HUES48 (cell line): ENCODE measurements at regions not wholly inside any gene's neighbourhood (a gene's known extent, or its start where the extent isn't known, plus 50 kb on each side); places are given as distances from the start of the nearest gene placed in this dataset.

Experiments
- H3K27ac ChIP-seq: one replicate; pipeline ENCODE4 v1.7.0; 2013; ENCODE audit warnings: low read depth, low read length, inconsistent platforms
- H3K27me3 ChIP-seq: 2 replicates; pipeline ENCODE4 v1.6.1; 2013; ENCODE audit warnings: mild to moderate bottlenecking, low read length; ENCODE audit not compliant: control insufficient read depth, insufficient read depth
- H3K36me3 ChIP-seq: 2 replicates; pipeline ENCODE4 v1.6.1; 2013; ENCODE audit warnings: low read length; ENCODE audit not compliant: control insufficient read depth, insufficient read depth
- H3K4me1 ChIP-seq: 2 replicates; pipeline ENCODE4 v1.6.1; 2013; ENCODE audit warnings: mild to moderate bottlenecking, low read length; ENCODE audit not compliant: control insufficient read depth, insufficient read depth
- H3K4me3 ChIP-seq: 2 replicates; pipeline ENCODE4 v1.5.1; 2013; ENCODE audit warnings: mild to moderate bottlenecking, low read depth, low read length
- H3K9ac ChIP-seq: 2 replicates; pipeline ENCODE4 v1.6.1; 2013; ENCODE audit warnings: mild to moderate bottlenecking, low read depth, low read length, moderate library complexity
- H3K9me3 ChIP-seq: 2 replicates; pipeline ENCODE4 v1.6.1; 2013; ENCODE audit warnings: low read length; ENCODE audit not compliant: control insufficient read depth, insufficient read depth

DNA sequence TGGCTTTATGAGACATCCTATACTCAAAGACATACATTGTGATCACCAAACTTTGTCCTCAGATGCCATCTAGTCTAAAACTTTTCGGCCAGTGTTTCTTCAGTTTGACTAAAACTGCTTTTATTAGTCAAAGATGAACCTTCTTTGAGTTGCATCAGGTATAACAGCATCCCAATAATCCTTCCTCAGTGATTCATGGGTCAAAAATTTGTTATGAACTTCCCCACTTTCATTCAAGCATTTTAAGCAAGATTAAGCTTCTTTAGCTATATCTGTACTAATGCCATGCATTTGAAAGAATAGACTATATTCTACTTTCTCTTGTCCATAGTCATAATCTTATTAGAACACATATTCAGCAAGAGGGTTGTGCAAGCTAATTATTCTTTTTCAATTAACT lies 1070.4 kb upstream of the ADGRL3 start:
- Histone ChIP-seq H3K36me3 (no peaks in the 10 kb centered on the region), H3K9me3 (no peaks in the 10 kb centered on the region), H3K4me1 (no peaks in the 10 kb centered on the region), H3K4me3 (no peak overlapping the region), H3K27me3 (no peaks in the 10 kb centered on the region), H3K9ac (no peak overlapping the region), H3K27ac (no peak overlapping the region)

DNA sequence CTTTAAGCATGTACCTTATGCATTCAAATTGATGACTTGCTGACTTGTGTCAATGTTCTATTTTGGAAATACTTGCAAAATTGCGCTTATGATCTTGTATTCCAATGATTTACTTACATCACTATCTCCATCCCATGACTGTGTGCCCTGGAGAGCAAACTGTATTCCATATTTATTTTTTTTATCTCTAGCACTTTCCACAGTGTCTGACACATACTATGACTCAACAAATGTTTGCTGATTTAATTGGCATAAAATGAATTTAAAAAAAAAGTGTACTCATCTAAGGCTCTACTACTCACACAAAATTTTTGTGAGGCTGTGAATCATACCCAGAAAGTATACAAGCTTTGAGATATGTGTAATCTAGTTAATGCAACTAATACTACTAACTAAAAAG lies 1066.8 kb upstream of the ADGRL3 start:
- H3K9ac ChIP-seq: no peak overlapping the region
- no peaks in the 10 kb centered on the region for H3K4me1 ChIP-seq
- no peak overlapping the region for H3K27ac ChIP-seq
- no peaks in the 10 kb centered on the region for H3K27me3 ChIP-seq
- H3K36me3 ChIP-seq: no peaks in the 10 kb centered on the region
- no peaks in the 10 kb centered on the region for H3K9me3 ChIP-seq
- H3K4me3 ChIP-seq: no peak overlapping the region

DNA sequence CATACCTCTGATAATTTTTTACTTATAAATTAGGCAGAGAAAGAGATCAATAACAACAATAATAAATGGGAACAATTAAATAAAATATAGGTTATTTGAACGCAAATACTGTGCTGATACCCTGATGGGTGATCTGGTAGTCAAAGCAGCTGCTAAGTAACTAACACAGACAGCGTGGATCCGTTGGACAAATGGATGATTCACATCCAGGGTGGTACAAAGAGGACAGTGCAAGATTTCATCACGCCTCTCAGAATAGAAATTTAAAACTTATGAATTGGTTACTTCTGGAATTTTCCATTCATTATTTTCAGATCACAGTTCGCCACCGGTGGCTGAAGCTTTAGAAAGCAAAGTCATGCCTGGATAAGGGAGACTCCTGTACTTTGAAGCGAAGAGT lies 1066.0 kb upstream of the ADGRL3 start:
- Histone ChIP-seq H3K27me3 (no peaks in the 10 kb centered on the region), H3K36me3 (no peaks in the 10 kb centered on the region), H3K9ac (no peak overlapping the region), H3K9me3 (no peaks in the 10 kb centered on the region), H3K4me1 (no peaks in the 10 kb centered on the region), H3K4me3 (no peak overlapping the region), H3K27ac (no peak overlapping the region)

DNA sequence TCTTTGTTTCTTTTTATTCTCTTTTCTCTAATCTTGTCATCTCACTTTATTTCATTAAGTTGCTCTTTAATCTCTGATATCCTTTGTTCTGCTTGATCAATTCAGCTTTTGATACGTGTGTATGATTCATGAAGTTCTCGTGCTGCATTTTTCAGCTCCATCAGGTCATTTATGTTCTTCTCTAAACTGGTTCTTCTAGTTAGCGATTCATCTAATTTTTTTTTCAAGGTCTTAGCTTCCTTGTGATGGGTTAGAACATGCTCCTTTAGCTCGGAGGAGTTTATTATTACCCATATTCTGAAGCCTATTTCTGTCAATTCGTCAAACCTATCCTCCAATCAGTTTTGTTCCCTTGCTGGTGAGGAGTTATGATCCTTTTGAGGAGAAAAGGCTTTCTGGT lies 1045.0 kb upstream of the ADGRL3 start:
- Histone ChIP-seq H3K4me3 (no peak overlapping the region), H3K4me1 (no peaks in the 10 kb centered on the region), H3K9ac (no peak overlapping the region), H3K27ac (no peak overlapping the region), H3K9me3 (no peaks in the 10 kb centered on the region; the same call in 1 of the 2 replicates), H3K36me3 (no peaks in the 10 kb centered on the region), H3K27me3 (no peaks in the 10 kb centered on the region)

- Histone ChIP-seq H3K36me3 (no peaks in the 10 kb centered on the region), H3K27me3 (no peaks in the 10 kb centered on the region), H3K27ac (no peak overlapping the region), H3K4me3 (no peak overlapping the region), H3K9ac (no peak overlapping the region), H3K4me1 (no peaks in the 10 kb centered on the region), H3K9me3 (no peaks in the 10 kb centered on the region; the same call in 1 of the 2 replicates)
Observed at GRCh38 chr4:60173103-60173502, 1027.0 kb upstream of the ADGRL3 start.

GRCh38 chr4:60173718-60174117 lies 1026.4 kb upstream of the ADGRL3 start:
- Histone ChIP-seq H3K9ac (no peak overlapping the region), H3K27ac (no peak overlapping the region), H3K27me3 (no peaks in the 10 kb centered on the region), H3K4me1 (no peaks in the 10 kb centered on the region), H3K9me3 (no peaks in the 10 kb centered on the region; the same call in 1 of the 2 replicates), H3K36me3 (no peaks in the 10 kb centered on the region), H3K4me3 (no peak overlapping the region)

DNA sequence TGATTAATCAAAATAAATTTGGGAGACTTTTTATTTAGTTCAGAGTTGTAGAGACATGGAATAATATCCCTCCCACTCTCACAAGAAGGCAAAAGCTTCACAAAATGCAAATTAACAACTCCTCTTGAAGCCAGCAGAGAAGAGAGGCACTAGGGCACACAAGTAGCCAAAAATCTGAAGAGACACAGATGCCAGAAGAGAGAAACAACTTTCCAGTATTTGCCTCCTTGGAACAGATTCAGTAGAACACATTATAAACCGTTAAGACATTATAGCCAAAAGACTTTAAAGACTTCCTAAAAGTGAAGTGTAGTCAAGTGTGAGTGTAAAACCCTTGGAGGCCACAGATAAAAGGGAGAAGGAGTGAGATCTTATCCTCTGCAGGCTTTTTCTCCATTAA lies 1024.9 kb upstream of the ADGRL3 start:
- Histone ChIP-seq H3K9me3 (no peaks in the 10 kb centered on the region; the same call in 1 of the 2 replicates), H3K27me3 (no peaks in the 10 kb centered on the region), H3K27ac (no peak overlapping the region), H3K36me3 (no peaks in the 10 kb centered on the region), H3K9ac (no peak overlapping the region), H3K4me3 (no peak overlapping the region), H3K4me1 (no peaks in the 10 kb centered on the region)

DNA sequence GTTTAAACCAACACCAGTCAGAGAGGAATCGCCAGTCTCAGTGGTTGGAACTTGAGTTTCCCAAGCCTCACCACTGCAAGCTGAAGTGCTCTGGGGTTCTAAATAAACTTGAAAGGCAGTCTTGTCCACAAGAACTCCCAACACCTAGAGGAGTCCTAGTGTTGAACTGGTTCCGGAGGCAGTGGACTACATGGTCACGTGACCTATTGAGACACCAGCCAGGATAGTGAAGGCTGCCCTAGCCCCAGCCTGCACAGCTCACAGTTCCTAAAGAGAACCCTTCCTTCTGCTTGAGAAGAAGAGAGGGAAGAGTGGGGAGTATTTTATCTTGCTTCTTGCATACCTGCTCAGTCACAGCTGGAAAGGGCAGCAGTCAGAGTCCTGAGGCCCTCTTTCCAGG lies 1012.7 kb upstream of the ADGRL3 start:
- H3K36me3 ChIP-seq: no peaks in the 10 kb centered on the region
- no peaks in the 10 kb centered on the region for H3K4me1 ChIP-seq
- H3K9ac ChIP-seq: no peak overlapping the region
- no peaks in the 10 kb centered on the region; the same call in 1 of the 2 replicates for H3K9me3 ChIP-seq
- no peak overlapping the region for H3K4me3 ChIP-seq
- no peak overlapping the region for H3K27ac ChIP-seq
- H3K27me3 ChIP-seq: no peaks in the 10 kb centered on the region

GRCh38 chr4:60189286-60189685 lies 1010.8 kb upstream of the ADGRL3 start:
- H3K9me3 ChIP-seq: no peaks in the 10 kb centered on the region; the same call in 1 of the 2 replicates
- H3K27ac ChIP-seq: no peak overlapping the region
- no peaks in the 10 kb centered on the region for H3K36me3 ChIP-seq
- H3K4me1 ChIP-seq: no peaks in the 10 kb centered on the region
- H3K9ac ChIP-seq: no peak overlapping the region
- H3K4me3 ChIP-seq: no peak overlapping the region
- no peaks in the 10 kb centered on the region for H3K27me3 ChIP-seq

DNA sequence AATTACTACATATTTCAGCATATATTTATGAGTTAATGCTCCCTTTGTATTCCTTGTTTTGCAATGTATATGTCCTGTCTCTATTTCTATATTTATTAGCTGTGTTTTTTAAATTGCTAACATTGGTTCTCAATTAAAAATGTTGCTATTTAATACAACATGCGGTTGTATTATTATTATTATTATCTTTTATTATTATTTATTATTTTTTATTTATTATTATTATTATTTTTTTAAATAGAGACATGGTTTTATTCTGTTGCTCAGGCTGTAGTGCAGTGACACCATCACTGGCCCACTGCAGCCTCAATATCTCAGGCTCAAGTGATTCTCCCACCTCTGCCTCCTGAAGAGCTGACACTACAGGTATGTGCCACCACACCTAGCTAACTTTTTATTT lies 1005.9 kb upstream of the ADGRL3 start:
- Histone ChIP-seq H3K9me3 (no peaks in the 10 kb centered on the region; the same call in 1 of the 2 replicates), H3K4me1 (no peaks in the 10 kb centered on the region), H3K36me3 (no peaks in the 10 kb centered on the region), H3K27ac (no peak overlapping the region), H3K27me3 (no peaks in the 10 kb centered on the region), H3K9ac (no peak overlapping the region), H3K4me3 (no peak overlapping the region)

DNA sequence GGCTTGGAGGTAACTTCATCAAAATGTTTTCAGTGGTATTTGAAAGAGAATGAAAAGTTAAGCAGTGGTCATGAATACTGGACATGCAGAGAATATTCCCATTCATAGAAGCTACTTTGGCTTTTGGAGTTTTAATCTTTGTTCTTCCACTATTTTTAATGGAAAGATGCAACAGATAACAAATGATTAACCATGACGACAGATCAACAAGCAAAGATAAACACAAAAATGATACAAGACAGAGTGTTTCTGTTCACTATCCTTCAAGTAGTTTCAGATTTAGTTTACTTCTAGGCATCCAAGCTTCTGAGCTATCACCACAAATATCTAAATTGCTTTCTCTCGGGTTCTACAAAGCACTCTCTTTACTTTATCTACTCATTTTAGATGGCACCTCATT lies 1004.9 kb upstream of the ADGRL3 start:
- Histone ChIP-seq H3K4me3 (no peak overlapping the region), H3K9ac (no peak overlapping the region), H3K4me1 (no peaks in the 10 kb centered on the region), H3K9me3 (no peaks in the 10 kb centered on the region; the same call in 1 of the 2 replicates), H3K27me3 (no peaks in the 10 kb centered on the region), H3K36me3 (no peaks in the 10 kb centered on the region), H3K27ac (no peak overlapping the region)
